ENCODE measurements at regions not wholly inside any gene's neighbourhood (a gene's known extent, or its start where the extent isn't known, plus 50 kb on each side); places are given as distances from the start of the nearest gene placed in this dataset.

GRCh38 chr11:110921742-110922521 lies 209.7 kb upstream of the ARHGAP20 start:
- Histone ChIP-seq H3K4me3 (ENCODE audit: insufficient read depth, low read length, poor library complexity, severe bottlenecking) (no peak overlapping the region), H3K4me2 (ENCODE audit: low read depth, low read length, poor library complexity, severe bottlenecking) (no peak overlapping the region), H3K9me3 (ENCODE audit: insufficient read depth, low read length) (no peaks in the 10 kb centered on the region)

DNA sequence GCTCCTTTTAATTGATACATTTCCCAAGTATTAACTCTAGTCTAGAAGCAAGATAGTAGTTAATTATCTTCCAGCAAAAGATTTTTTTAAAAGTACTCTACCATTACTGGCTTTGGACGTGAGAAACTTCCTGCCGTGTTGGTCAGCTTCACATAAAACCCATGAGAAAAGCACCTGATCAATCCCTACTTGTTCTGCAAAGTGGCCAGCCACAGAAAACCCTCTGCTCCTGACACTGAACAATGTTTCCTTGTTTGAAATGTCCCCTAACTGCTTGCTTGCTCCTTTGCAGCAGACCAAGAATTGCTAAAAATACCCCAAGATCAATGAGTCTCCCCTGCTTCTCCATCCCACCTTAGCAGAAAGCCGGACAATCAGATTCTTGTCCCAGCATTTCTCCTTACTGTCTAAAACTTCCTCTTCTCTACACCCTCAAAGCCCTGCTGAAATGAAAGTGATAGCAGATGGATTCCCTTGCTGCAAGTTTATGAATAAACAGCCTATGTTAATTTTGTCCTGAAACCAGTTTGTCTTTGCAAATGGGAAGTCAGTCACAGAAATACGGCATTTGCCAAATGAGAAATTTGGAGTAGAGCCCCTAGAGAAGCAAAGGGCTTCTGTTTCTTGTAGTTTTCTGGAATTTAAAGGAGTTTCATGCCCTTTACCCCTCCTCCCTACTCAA lies 207.1 kb upstream of the ARHGAP20 start:
- TF ChIP-seq CTCF (IDR thresholded peaks at IDR 0.05; ENCODE audit: insufficient read depth, low read length, poor library complexity, severe bottlenecking) (no peak), EZH2phosphoT487 (conservative IDR thresholded peaks at IDR 0.05; ENCODE audit: low read length) (no peak)
- Histone ChIP-seq H3K79me2 (ENCODE audit: insufficient read depth, low read length) (no peaks in the 10 kb centered on the region), H4K20me1 (ENCODE audit: low read depth, low read length) (no peaks in the 10 kb centered on the region), H3K4me3 (ENCODE audit: insufficient read depth, low read length, poor library complexity, severe bottlenecking) (no peak overlapping the region), H3K36me3 (ENCODE audit: low read length) (no peaks in the 10 kb centered on the region), H3K4me2 (ENCODE audit: low read depth, low read length, poor library complexity, severe bottlenecking) (no peak overlapping the region), H3K27me3 (ENCODE audit: low read length) (no peaks in the 10 kb centered on the region), H3K9me2 (replicated peaks; ENCODE audit: insufficient read depth, low read length) (no peaks in the 10 kb centered on the region), H3F3A (ENCODE audit: insufficient read depth) (no peaks in the 10 kb centered on the region), H3K9me3 (ENCODE audit: insufficient read depth, low read length) (no peaks in the 10 kb centered on the region), H3K27ac (ENCODE audit: low read depth, low read length) (no peak overlapping the region), H3K9ac (ENCODE audit: low read length) (no peak overlapping the region), H2AFZ (ENCODE audit: low read depth, low read length, severe bottlenecking) (no peak overlapping the region)

More at GRCh38 chr11:110921742-110922521, 209.7 kb upstream of the ARHGAP20 start:
- TF ChIP-seq EZH2phosphoT487 (conservative IDR thresholded peaks at IDR 0.05; ENCODE audit: low read length) (no peak), CTCF (IDR thresholded peaks at IDR 0.05; ENCODE audit: insufficient read depth, low read length, poor library complexity, severe bottlenecking) (no peak)
- Histone ChIP-seq H3K27me3 (ENCODE audit: low read length) (no peaks in the 10 kb centered on the region), H3K36me3 (ENCODE audit: low read length) (no peaks in the 10 kb centered on the region), H3K9ac (ENCODE audit: low read length) (no peak overlapping the region), H3F3A (ENCODE audit: insufficient read depth) (no peaks in the 10 kb centered on the region), H4K20me1 (ENCODE audit: low read depth, low read length) (no peaks in the 10 kb centered on the region), H3K27ac (ENCODE audit: low read depth, low read length) (no peak overlapping the region), H2AFZ (ENCODE audit: low read depth, low read length, severe bottlenecking) (no peak overlapping the region), H3K9me2 (replicated peaks; ENCODE audit: insufficient read depth, low read length) (no peaks in the 10 kb centered on the region), H3K79me2 (ENCODE audit: insufficient read depth, low read length) (no peaks in the 10 kb centered on the region)

- no peaks in the 10 kb centered on the region for H3K27me3 ChIP-seq (ENCODE audit: low read length)
- H2AFZ ChIP-seq (ENCODE audit: low read depth, low read length, severe bottlenecking) = no peak overlapping the region
- no peaks in the 10 kb centered on the region for H3K9me3 ChIP-seq (ENCODE audit: insufficient read depth, low read length)
- no peaks in the 10 kb centered on the region for H3K9me2 ChIP-seq (replicated peaks; ENCODE audit: insufficient read depth, low read length)
- TF ChIP-seq EZH2phosphoT487 (conservative IDR thresholded peaks at IDR 0.05; ENCODE audit: low read length) (no peak), CTCF (IDR thresholded peaks at IDR 0.05; ENCODE audit: insufficient read depth, low read length, poor library complexity, severe bottlenecking) (no peak)
- H3K27ac ChIP-seq (ENCODE audit: low read depth, low read length) = no peak overlapping the region
- no peaks in the 10 kb centered on the region for H3F3A ChIP-seq (ENCODE audit: insufficient read depth)
- no peaks in the 10 kb centered on the region for H4K20me1 ChIP-seq (ENCODE audit: low read depth, low read length)
- no peaks in the 10 kb centered on the region for H3K79me2 ChIP-seq (ENCODE audit: insufficient read depth, low read length)
- H3K4me3 ChIP-seq (ENCODE audit: insufficient read depth, low read length, poor library complexity, severe bottlenecking) = no peak overlapping the region
- no peak overlapping the region for H3K9ac ChIP-seq (ENCODE audit: low read length)
- no peaks in the 10 kb centered on the region for H3K36me3 ChIP-seq (ENCODE audit: low read length)
- no peak overlapping the region for H3K4me2 ChIP-seq (ENCODE audit: low read depth, low read length, poor library complexity, severe bottlenecking)
Observed at GRCh38 chr11:110918351-110918750, 206.1 kb upstream of the ARHGAP20 start.
